ENCODE measurements at regions not wholly inside any gene's neighbourhood (a gene's known extent, or its start where the extent isn't known, plus 50 kb on each side); places are given as distances from the start of the nearest gene placed in this dataset.

- TF ChIP-seq, protein P1, sequence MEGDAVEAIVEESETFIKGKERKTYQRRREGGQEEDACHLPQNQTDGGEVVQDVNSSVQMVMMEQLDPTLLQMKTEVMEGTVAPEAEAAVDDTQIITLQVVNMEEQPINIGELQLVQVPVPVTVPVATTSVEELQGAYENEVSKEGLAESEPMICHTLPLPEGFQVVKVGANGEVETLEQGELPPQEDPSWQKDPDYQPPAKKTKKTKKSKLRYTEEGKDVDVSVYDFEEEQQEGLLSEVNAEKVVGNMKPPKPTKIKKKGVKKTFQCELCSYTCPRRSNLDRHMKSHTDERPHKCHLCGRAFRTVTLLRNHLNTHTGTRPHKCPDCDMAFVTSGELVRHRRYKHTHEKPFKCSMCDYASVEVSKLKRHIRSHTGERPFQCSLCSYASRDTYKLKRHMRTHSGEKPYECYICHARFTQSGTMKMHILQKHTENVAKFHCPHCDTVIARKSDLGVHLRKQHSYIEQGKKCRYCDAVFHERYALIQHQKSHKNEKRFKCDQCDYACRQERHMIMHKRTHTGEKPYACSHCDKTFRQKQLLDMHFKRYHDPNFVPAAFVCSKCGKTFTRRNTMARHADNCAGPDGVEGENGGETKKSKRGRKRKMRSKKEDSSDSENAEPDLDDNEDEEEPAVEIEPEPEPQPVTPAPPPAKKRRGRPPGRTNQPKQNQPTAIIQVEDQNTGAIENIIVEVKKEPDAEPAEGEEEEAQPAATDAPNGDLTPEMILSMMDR (IDR thresholded peaks at IDR 0.05; ENCODE audit: control extremely low read depth, extremely low read depth, low read depth, missing control alignments), result no peak
- POLR2A ChIA-PET, result no interaction called here
- CTCF ChIA-PET, result no interaction called here
- no peak for DNase-seq (ENCODE audit: extremely low spot score)
These were observed 107.7 kb upstream of the TSC22D2 start for GRCh38 chr3:150300388-150300787.

DNA sequence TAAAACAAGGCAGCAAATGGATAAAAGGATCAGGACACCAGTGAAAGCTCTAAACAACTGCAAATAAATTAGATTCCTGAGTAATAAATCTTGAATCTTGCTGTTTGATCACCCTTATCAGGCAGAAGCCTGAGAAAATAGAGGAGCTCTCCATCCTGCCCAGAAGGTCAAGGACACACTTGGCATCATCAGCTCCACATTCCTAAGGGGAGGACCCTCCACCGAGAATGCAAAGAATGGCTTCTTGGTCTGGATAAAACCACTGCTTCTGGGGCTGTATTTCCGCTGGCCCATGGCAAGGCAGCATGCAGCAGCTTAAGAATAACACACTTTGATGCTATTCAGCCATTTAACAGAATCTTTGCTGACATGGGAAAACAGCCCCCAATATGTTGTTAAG is 108.9 kb upstream of the TSC22D2 start:
- no peak for DNase-seq (ENCODE audit: extremely low spot score)
- POLR2A ChIA-PET, result no interaction called here
- TF ChIP-seq, protein P1 (IDR thresholded peaks at IDR 0.05; ENCODE audit: control extremely low read depth, extremely low read depth, low read depth, missing control alignments), result no peak
- CTCF ChIA-PET, result interaction anchor here (1.7 to 4.4 kb wide), 2 partner anchors 11 to 16 kb away, joined by 6 to 12 read pairs; no protein-coding TSS in a partner anchor

GRCh38 chr3:150296966-150297365 is 111.1 kb upstream of the TSC22D2 start:
- POLR2A ChIA-PET, result no interaction called here
- DNase-seq (ENCODE audit: extremely low spot score), result no peak
- CTCF ChIA-PET, result interaction anchor here (0.7 to 4.4 kb wide), 14 partner anchors 10 to 189 kb away, joined by 3 to 12 read pairs (median 4); no protein-coding TSS in a partner anchor
- TF ChIP-seq, protein P1 (IDR thresholded peaks at IDR 0.05; ENCODE audit: control extremely low read depth, extremely low read depth, low read depth, missing control alignments), result no peak

- POLR2A ChIA-PET, result no interaction called here
- CTCF ChIA-PET, result interaction anchor here (0.7 to 4.4 kb wide), 15 partner anchors 11 to 199 kb away, joined by 3 to 12 read pairs (median 4); no protein-coding TSS in a partner anchor
- DNase-seq (ENCODE audit: extremely low spot score), result no peak
- TF ChIP-seq, protein P1 (IDR thresholded peaks at IDR 0.05; ENCODE audit: control extremely low read depth, extremely low read depth, low read depth, missing control alignments), result no peak
These were observed 111.9 kb upstream of the TSC22D2 start for GRCh38 chr3:150296123-150296735.

- POLR2A ChIA-PET, result no interaction called here
- no peak for DNase-seq (ENCODE audit: extremely low spot score)
- CTCF ChIA-PET, result interaction anchor here (1.2 to 1.5 kb wide), 9 partner anchors 8 to 200 kb away, joined by 3 to 6 read pairs (median 4); no protein-coding TSS in a partner anchor
- TF ChIP-seq, protein P1 (IDR thresholded peaks at IDR 0.05; ENCODE audit: control extremely low read depth, extremely low read depth, low read depth, missing control alignments), result no peak
These were observed 114.6 kb upstream of the TSC22D2 start for GRCh38 chr3:150293401-150294001.

DNA sequence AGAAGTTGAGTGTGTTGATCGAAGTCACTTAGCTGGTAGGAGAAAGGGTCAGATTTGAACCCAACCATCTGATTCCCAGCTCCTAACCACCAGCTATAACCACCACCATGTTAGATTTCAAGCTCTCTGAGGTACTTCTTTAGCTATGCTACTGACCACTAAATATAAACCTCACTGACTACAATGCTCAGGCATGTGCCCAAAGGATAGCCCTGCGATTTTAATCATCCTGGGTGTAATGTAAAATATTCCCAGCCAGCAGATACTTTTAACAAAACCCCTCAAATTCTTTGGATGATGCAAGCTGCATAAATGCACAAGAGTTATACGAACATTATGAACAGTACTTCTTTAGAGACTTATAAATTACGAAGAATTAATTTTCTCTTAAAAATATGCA is 115.2 kb upstream of the TSC22D2 start:
- CTCF ChIA-PET, result interaction anchor here (0.5 to 1.5 kb wide), 6 partner anchors 9 to 141 kb away, joined by 3 to 5 read pairs (median 3); no protein-coding TSS in a partner anchor
- DNase-seq (ENCODE audit: extremely low spot score), result no peak
- TF ChIP-seq, protein P1 (IDR thresholded peaks at IDR 0.05; ENCODE audit: control extremely low read depth, extremely low read depth, low read depth, missing control alignments), result no peak
- POLR2A ChIA-PET, result no interaction called here
